T-helper 1 cell treated with Interleukin-12 subunit alpha and Interleukin-12 subunit beta and Interleukin-4 antibody, amounts not matched to agents 30 μg/mL and 1 μg/mL, for 36 hours (primary cell): ENCODE measurements at regions not wholly inside any gene's neighbourhood (a gene's known extent, or its start where the extent isn't known, plus 50 kb on each side); places are given as distances from the start of the nearest gene placed in this dataset.

Experiments
- H3K27ac Mint-ChIP-seq: one replicate; pipeline ENCODE4 v1.8.0; 2021; ENCODE audit warnings: mild to moderate bottlenecking, mixed read lengths
- H3K27me3 Mint-ChIP-seq: one replicate; pipeline ENCODE4 v1.8.0; 2021; ENCODE audit warnings: low read depth, mixed read lengths
- H3K36me3 Mint-ChIP-seq: one replicate; pipeline ENCODE4 v1.8.0; 2021; ENCODE audit warnings: low read depth, mixed read lengths
- H3K4me1 Mint-ChIP-seq: one replicate; pipeline ENCODE4 v1.8.0; 2021; ENCODE audit warnings: low read depth, mixed read lengths
- H3K4me3 Mint-ChIP-seq: one replicate; pipeline ENCODE4 v1.8.0; 2021; ENCODE audit warnings: mild to moderate bottlenecking, moderate library complexity, mixed read lengths
- H3K9me3 Mint-ChIP-seq: one replicate; pipeline ENCODE4 v1.8.0; 2021; ENCODE audit warnings: mixed read lengths

- no peaks in the 10 kb centered on the region for H3K27me3 Mint-ChIP-seq
- no peak overlapping the region for H3K4me3 Mint-ChIP-seq
- H3K27ac Mint-ChIP-seq, result no peak overlapping the region
- H3K9me3 Mint-ChIP-seq, result no peaks in the 10 kb centered on the region
- no peaks in the 10 kb centered on the region for H3K36me3 Mint-ChIP-seq
- H3K4me1 Mint-ChIP-seq, result no peaks in the 10 kb centered on the region
Observed at GRCh38 chr1:222240536-222241181, 307.2 kb downstream of the HHIPL2 start.

- no peaks in the 10 kb centered on the region for H3K9me3 Mint-ChIP-seq
- no peak overlapping the region for H3K4me3 Mint-ChIP-seq
- no peak overlapping the region for H3K27ac Mint-ChIP-seq
- H3K4me1 Mint-ChIP-seq, result no peaks in the 10 kb centered on the region
- no peaks in the 10 kb centered on the region for H3K27me3 Mint-ChIP-seq
- no peaks in the 10 kb centered on the region for H3K36me3 Mint-ChIP-seq
Observed at GRCh38 chr1:222239130-222239529, 308.8 kb downstream of the HHIPL2 start.

- Mint-ChIP-seq H3K27ac (no peak overlapping the region), H3K27me3 (no peaks in the 10 kb centered on the region), H3K4me3 (no peak overlapping the region), H3K4me1 (no peaks in the 10 kb centered on the region), H3K36me3 (no peaks in the 10 kb centered on the region), H3K9me3 (no peaks in the 10 kb centered on the region)
Observed at GRCh38 chr1:222234351-222234750, 313.6 kb downstream of the HHIPL2 start.

DNA sequence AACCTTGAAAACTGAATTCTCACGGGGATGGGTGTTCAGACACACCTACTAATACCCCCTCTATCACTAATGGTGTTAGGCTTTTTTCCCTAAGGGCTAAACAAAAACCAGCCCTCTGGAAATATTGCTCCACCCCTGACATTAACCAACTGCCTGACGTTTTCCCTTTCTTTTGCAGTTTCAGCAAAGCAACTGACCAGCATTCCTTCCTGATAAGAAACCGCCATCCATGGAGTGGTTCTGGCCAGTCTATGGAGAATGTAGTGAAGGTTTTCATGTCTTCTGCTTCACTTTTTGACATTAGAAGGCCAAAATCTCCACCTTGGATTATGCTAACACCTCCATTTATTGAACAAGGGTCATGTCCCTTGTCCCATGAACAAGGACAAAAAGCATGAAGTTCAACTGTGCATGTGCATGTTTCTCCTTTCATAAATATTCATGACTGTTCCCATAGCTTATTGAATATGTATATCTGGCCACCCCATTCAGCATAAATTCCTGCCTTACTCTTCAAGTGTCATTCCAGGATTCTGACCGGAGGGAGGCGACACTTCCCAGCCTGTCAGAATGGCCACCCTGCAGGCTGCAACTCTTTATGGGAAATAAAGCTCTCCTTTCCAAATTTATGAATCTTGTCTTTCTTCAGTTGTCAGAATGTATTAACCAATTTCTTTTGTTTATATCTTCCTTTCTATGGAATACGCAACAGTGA is 314.3 kb downstream of the HHIPL2 start:
- Mint-ChIP-seq H3K4me3 (no peak overlapping the region), H3K9me3 (no peaks in the 10 kb centered on the region), H3K27ac (no peak overlapping the region), H3K27me3 (no peaks in the 10 kb centered on the region), H3K36me3 (no peaks in the 10 kb centered on the region), H3K4me1 (no peaks in the 10 kb centered on the region)

- H3K36me3 Mint-ChIP-seq, result no peaks in the 10 kb centered on the region
- H3K27ac Mint-ChIP-seq, result no peak overlapping the region
- H3K9me3 Mint-ChIP-seq, result no peaks in the 10 kb centered on the region
- H3K4me1 Mint-ChIP-seq, result no peaks in the 10 kb centered on the region
- no peak overlapping the region for H3K4me3 Mint-ChIP-seq
- no peaks in the 10 kb centered on the region for H3K27me3 Mint-ChIP-seq
Observed at GRCh38 chr1:222232842-222233241, 315.1 kb downstream of the HHIPL2 start.

DNA sequence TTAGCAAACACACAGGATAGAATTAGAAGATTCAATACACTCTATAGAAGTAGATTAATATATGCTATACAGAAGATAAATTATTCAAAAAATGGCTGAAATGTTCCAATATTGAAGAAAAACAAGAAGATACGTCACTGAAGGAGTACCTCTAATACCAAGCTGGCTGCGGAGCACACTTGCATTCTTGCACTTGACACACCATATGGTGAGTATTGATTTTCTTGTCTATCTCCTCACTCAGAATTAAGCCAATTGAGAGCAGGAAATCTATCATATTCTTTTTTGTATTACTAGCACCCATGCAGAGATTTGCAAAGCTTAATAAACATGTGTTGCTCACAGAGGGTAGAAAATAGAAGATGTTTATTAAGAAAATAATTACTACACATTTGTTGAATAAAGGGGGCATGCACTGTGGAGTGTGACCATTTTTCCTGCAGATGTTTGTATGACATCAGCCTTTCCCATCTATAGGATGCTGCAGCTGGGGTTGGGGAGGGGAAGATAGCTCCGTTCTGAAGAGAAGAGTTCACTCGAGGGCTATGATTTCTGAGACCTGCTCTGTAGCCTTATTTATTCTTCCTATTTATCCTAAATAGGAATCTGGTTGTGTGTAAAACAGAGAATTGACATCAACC is 318.1 kb downstream of the HHIPL2 start:
- no peak overlapping the region for H3K4me3 Mint-ChIP-seq
- no peaks in the 10 kb centered on the region for H3K9me3 Mint-ChIP-seq
- no peak overlapping the region for H3K27ac Mint-ChIP-seq
- no peaks in the 10 kb centered on the region for H3K36me3 Mint-ChIP-seq
- H3K4me1 Mint-ChIP-seq, result no peaks in the 10 kb centered on the region
- no peaks in the 10 kb centered on the region for H3K27me3 Mint-ChIP-seq

DNA sequence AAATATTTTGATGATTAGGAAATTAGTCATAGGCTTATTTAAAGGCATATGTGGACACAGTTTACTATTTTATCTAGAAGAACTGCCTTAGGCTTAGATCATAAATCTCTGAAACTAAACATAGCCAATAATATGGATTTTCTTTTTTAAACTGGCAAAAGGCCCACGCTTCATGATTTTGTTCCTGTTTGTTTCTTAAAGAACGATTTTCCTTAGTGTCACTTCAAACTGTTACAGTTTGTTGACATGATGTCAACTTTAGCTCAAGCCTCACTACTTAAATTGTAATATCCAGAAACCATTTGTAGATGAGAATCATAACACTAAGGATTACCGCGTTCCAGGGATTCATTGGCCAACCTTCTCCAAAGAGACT is 322.6 kb downstream of the HHIPL2 start:
- H3K4me3 Mint-ChIP-seq, result no peak overlapping the region

DNA sequence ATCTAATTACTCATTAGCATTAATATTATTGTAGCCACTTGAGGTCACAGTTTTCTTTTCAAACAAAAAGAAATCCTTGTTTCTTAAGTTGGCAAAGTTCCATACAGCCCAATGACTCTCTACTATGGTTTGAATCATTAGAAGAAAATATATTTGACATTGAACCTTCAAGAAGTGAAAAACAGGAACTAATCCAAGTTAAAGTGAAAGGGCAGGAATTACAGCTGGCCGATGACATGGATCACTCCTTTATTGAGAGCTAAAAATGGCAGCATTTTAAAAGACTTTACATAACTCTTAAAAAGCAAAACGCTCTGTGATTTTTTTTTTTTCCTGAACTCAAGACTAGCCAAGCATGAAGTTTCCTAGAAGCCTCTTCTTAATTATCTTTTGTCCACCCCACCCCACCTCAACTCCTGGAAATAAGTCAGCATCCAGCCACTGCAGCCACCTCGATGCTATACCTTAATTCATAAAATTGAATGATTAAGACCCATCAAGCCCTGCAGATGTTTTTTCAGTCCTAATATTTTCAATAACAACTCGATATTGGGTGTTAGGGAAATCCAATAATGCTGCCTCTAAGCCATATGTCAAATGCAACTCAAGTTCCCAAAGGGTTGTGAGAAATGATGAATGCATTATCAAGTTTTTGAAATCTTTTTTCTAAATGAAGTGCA is 323.1 kb downstream of the HHIPL2 start:
- H3K36me3 Mint-ChIP-seq, result no peaks in the 10 kb centered on the region
- H3K27ac Mint-ChIP-seq, result no peak overlapping the region
- H3K4me1 Mint-ChIP-seq, result no peaks in the 10 kb centered on the region
- no peak overlapping the region for H3K4me3 Mint-ChIP-seq
- H3K9me3 Mint-ChIP-seq, result no peaks in the 10 kb centered on the region
- H3K27me3 Mint-ChIP-seq, result no peaks in the 10 kb centered on the region

More for the DNA sequence above, 322.6 kb downstream of the HHIPL2 start:
- H3K27me3 Mint-ChIP-seq, result no peaks in the 10 kb centered on the region
- H3K27ac Mint-ChIP-seq, result no peak overlapping the region
- no peaks in the 10 kb centered on the region for H3K4me1 Mint-ChIP-seq
- no peaks in the 10 kb centered on the region for H3K9me3 Mint-ChIP-seq
- H3K36me3 Mint-ChIP-seq, result no peaks in the 10 kb centered on the region

- no peaks in the 10 kb centered on the region for H3K27me3 Mint-ChIP-seq
- H3K36me3 Mint-ChIP-seq, result no peaks in the 10 kb centered on the region
- H3K4me3 Mint-ChIP-seq, result no peak overlapping the region
- H3K9me3 Mint-ChIP-seq, result no peaks in the 10 kb centered on the region
- no peaks in the 10 kb centered on the region for H3K4me1 Mint-ChIP-seq
- no peak overlapping the region for H3K27ac Mint-ChIP-seq
Observed at GRCh38 chr1:222224156-222224555, 323.7 kb downstream of the HHIPL2 start.

GRCh38 chr1:222223010-222223409 is 324.9 kb downstream of the HHIPL2 start:
- no peaks in the 10 kb centered on the region for H3K27me3 Mint-ChIP-seq
- H3K4me1 Mint-ChIP-seq, result no peaks in the 10 kb centered on the region
- H3K36me3 Mint-ChIP-seq, result no peaks in the 10 kb centered on the region
- no peaks in the 10 kb centered on the region for H3K9me3 Mint-ChIP-seq
- no peak overlapping the region for H3K4me3 Mint-ChIP-seq
- H3K27ac Mint-ChIP-seq, result no peak overlapping the region

- H3K27ac Mint-ChIP-seq, result no peak overlapping the region
- H3K27me3 Mint-ChIP-seq, result no peaks in the 10 kb centered on the region
- H3K4me3 Mint-ChIP-seq, result no peak overlapping the region
- H3K9me3 Mint-ChIP-seq, result no peaks in the 10 kb centered on the region
- no peaks in the 10 kb centered on the region for H3K4me1 Mint-ChIP-seq
- H3K36me3 Mint-ChIP-seq, result no peaks in the 10 kb centered on the region
Observed at GRCh38 chr1:222216255-222216754, 331.6 kb downstream of the HHIPL2 start.

GRCh38 chr1:222210776-222211175 is 337.1 kb downstream of the HHIPL2 start:
- Mint-ChIP-seq H3K4me1 (no peaks in the 10 kb centered on the region), H3K36me3 (no peaks in the 10 kb centered on the region), H3K4me3 (no peak overlapping the region), H3K9me3 (no peaks in the 10 kb centered on the region), H3K27me3 (no peaks in the 10 kb centered on the region), H3K27ac (no peak overlapping the region)

DNA sequence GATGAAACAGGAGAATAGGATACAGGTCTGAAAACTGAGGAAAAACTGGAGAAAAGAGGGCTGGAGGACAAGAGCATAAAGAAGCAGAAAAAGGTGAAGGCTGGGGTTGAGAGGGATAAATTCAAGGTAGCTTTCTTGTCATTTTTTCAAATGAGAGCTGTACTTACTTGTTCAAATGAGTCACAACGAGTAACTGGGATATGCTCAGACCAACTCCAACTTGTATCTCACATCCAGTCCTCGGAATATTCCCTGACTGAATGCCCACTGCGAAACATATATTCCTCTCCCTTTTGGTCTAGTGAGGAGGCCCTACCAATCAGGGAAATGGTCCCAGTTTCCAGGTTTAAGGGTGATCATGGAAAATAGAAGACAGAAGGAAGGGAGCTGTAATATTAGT is 343.4 kb downstream of the HHIPL2 start:
- Mint-ChIP-seq H3K36me3 (no peaks in the 10 kb centered on the region), H3K9me3 (no peaks in the 10 kb centered on the region), H3K27me3 (no peaks in the 10 kb centered on the region), H3K27ac (no peak overlapping the region), H3K4me3 (no peak overlapping the region), H3K4me1 (no peaks in the 10 kb centered on the region)

DNA sequence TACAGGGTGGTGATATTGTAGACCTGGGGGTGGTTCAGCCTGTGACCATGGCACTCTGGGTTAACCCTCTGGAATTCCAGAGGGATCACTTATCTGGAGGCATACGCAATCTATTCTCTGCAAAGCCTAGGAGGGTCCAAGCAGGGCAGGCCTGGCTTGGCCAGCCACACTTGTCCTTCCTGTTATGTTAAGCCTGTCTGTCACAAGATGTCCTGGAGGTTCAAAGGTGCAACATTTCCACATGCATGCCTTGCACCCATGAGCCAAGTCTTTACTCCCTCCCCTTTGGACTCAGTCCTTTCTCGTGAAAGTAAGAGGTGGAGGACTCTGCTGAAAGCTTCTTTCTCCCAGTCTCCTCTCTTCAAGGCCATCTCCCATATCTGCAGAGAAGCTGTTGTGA is 345.1 kb downstream of the HHIPL2 start:
- no peaks in the 10 kb centered on the region for H3K27me3 Mint-ChIP-seq
- H3K4me3 Mint-ChIP-seq, result no peak overlapping the region
- no peaks in the 10 kb centered on the region for H3K4me1 Mint-ChIP-seq
- H3K9me3 Mint-ChIP-seq, result no peaks in the 10 kb centered on the region
- H3K36me3 Mint-ChIP-seq, result no peaks in the 10 kb centered on the region
- no peak overlapping the region for H3K27ac Mint-ChIP-seq

- Mint-ChIP-seq H3K27me3 (no peaks in the 10 kb centered on the region), H3K4me3 (no peak overlapping the region), H3K4me1 (no peaks in the 10 kb centered on the region), H3K27ac (no peak overlapping the region), H3K36me3 (no peaks in the 10 kb centered on the region), H3K9me3 (no peaks in the 10 kb centered on the region)
Observed at GRCh38 chr1:222196736-222197135, 351.2 kb downstream of the HHIPL2 start.
